B cell (primary cell): ENCODE measurements at regions not wholly inside any gene's neighbourhood (a gene's known extent, or its start where the extent isn't known, plus 50 kb on each side); places are given as distances from the start of the nearest gene placed in this dataset.

ENCODE experiments used
- EZH2 ChIP-seq: IDR thresholded peaks from 2 replicates; pipeline ENCODE4 v1.6.1; 2012; ENCODE audit warnings: borderline replicate concordance, low read depth, mild to moderate bottlenecking, moderate library complexity, low read length; ENCODE audit not compliant: insufficient read depth, poor library complexity, severe bottlenecking
- TF ChIP-seq, protein P1 (sequence below): fragments of 200-600 bp; IDR thresholded peaks from one replicate; pipeline ENCODE4 v1.8.0; 2022; ENCODE audit warnings: antibody characterized with exemption, mild to moderate bottlenecking

DNA sequence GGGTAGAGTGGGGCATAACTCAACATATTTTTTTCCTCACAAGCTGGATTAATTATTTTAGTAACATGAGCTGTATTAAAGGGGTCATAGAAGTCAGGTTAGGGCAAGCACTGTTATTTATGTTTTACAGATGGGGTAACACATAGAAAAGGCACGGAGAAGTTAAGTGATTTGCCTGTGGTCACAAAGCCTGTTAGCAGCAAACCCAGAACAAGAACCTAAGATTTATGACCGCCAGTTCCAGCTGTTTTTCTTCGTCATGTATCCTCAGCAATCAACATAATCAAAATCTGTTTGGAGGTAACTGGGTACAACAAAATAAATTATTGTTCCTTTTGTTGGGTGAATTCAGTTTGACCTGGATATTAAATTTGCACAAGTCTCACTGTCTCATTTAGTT lies 57.2 kb upstream of the BET1 start:
- no peak for TF ChIP-seq EZH2
- TF ChIP-seq, protein P1, sequence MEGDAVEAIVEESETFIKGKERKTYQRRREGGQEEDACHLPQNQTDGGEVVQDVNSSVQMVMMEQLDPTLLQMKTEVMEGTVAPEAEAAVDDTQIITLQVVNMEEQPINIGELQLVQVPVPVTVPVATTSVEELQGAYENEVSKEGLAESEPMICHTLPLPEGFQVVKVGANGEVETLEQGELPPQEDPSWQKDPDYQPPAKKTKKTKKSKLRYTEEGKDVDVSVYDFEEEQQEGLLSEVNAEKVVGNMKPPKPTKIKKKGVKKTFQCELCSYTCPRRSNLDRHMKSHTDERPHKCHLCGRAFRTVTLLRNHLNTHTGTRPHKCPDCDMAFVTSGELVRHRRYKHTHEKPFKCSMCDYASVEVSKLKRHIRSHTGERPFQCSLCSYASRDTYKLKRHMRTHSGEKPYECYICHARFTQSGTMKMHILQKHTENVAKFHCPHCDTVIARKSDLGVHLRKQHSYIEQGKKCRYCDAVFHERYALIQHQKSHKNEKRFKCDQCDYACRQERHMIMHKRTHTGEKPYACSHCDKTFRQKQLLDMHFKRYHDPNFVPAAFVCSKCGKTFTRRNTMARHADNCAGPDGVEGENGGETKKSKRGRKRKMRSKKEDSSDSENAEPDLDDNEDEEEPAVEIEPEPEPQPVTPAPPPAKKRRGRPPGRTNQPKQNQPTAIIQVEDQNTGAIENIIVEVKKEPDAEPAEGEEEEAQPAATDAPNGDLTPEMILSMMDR = no peak
